Mucosa of descending colon (tissue), 3 donors: ENCODE measurements at regions not wholly inside any gene's neighbourhood (a gene's known extent, or its start where the extent isn't known, plus 50 kb on each side); places are given as distances from the start of the nearest gene placed in this dataset.
"Not testable (repeated sequence)": the region's sequence is repeated elsewhere in the genome, so short reads cannot be mapped to it uniquely, and the experiment has no call there.

Experiments used
- ATAC-seq: fragments of 200-7000 bp; cut with Tn5 transposase; one replicate; pipeline ENCODE4 v1.9.1; 2020; ENCODE audit warnings: mild to moderate bottlenecking, moderate library complexity
- DNase-seq, 3 donors: peaks; one replicate each; pipeline ENCODE4 v3.0.0-alpha.2; 2020
- H3K36me3 ChIP-seq: fragments of 200-600 bp; one replicate; pipeline ENCODE4 v1.8.0; 2021; ENCODE audit warnings: low read depth, mild to moderate bottlenecking
- H3K4me1 ChIP-seq: fragments of 200-600 bp; one replicate; pipeline ENCODE4 v1.8.0; 2021; ENCODE audit warnings: low read depth, mild to moderate bottlenecking
- H3K4me3 ChIP-seq: fragments of 200-600 bp; one replicate; pipeline ENCODE4 v1.8.0; 2021; ENCODE audit warnings: mild to moderate bottlenecking
- H3K9me3 ChIP-seq: fragments of 200-600 bp; one replicate; pipeline ENCODE4 v1.8.0; 2021; ENCODE audit warnings: mild to moderate bottlenecking
- CTCF ChIP-seq: fragments of 200-600 bp; IDR thresholded peaks from one replicate; pipeline ENCODE4 v1.8.0; 2022; ENCODE audit warnings: antibody characterized with exemption, mild to moderate bottlenecking
- intact Hi-C, 2 donors: fragments of 100-400 bp; cut with DNase I in 1 of 2; cut with micrococcal nuclease in 1 of 2; formaldehyde crosslinking; loops; one replicate each; pipeline versions ENCODE4 v1.11.0 to v1.11.1; 2022; cut with DNase I, micrococcal nuclease
- donor health status: DM: no; HTN: no; CAD: no; lungs with moderate emphysema.
- donor health status: DM: no; HTN: no; CAD: no.
- donor health status: DM: no; HTN: yes; CAD: no.

GRCh38 chr6:115067690-115068447 is 725.0 kb upstream of the HS3ST5 start:
- TF ChIP-seq CTCF, result no peak
- peaks cover 12% of the 10 kb centered on the region for H3K9me3 ChIP-seq
- DNase-seq, result no peak
- no peaks in the 10 kb centered on the region for H3K36me3 ChIP-seq
- H3K4me1 ChIP-seq, result no peaks in the 10 kb centered on the region
- H3K4me3 ChIP-seq, result no peak overlapping the region
- ATAC-seq, result no peak
- intact Hi-C loops, result no loop called here

- no peak overlapping the region for H3K4me3 ChIP-seq
- intact Hi-C loops, result no loop called here
- no peaks in the 10 kb centered on the region for H3K36me3 ChIP-seq
- H3K4me1 ChIP-seq, result no peaks in the 10 kb centered on the region
- no peak for TF ChIP-seq CTCF
- ATAC-seq (no peak), DNase-seq (no peak)
- H3K9me3 ChIP-seq, result peaks cover 6% of the 10 kb centered on the region
Observed at GRCh38 chr6:115064680-115065079, 721.9 kb upstream of the HS3ST5 start.

GRCh38 chr6:115060581-115060980 is 717.8 kb upstream of the HS3ST5 start:
- DNase-seq (no peak), ATAC-seq (no peak)
- no peak overlapping the region for H3K4me3 ChIP-seq
- H3K9me3 ChIP-seq, result peaks cover 4% of the 10 kb centered on the region
- intact Hi-C loops, result no loop called here
- no peak for TF ChIP-seq CTCF
- no peaks in the 10 kb centered on the region for H3K4me1 ChIP-seq
- H3K36me3 ChIP-seq, result no peaks in the 10 kb centered on the region

- Histone ChIP-seq H3K9me3 (peaks cover 10% of the 10 kb centered on the region), H3K4me1 (no peaks in the 10 kb centered on the region), H3K4me3 (no peak overlapping the region), H3K36me3 (no peaks in the 10 kb centered on the region)
- ATAC-seq, result no peak
- no peak for DNase-seq
- TF ChIP-seq CTCF, result no peak
- intact Hi-C loops, result no loop called here
Observed at GRCh38 chr6:115058414-115059211, 715.8 kb upstream of the HS3ST5 start.

- no peak for DNase-seq
- Histone ChIP-seq H3K36me3 (no peaks in the 10 kb centered on the region), H3K9me3 (peaks cover 7% of the 10 kb centered on the region), H3K4me3 (no peak overlapping the region), H3K4me1 (no peaks in the 10 kb centered on the region)
- no peak for ATAC-seq
- intact Hi-C loops, result no loop called here
- no peak for TF ChIP-seq CTCF
Observed at GRCh38 chr6:115055579-115055978, 712.8 kb upstream of the HS3ST5 start.

GRCh38 chr6:115054242-115054641 is 711.4 kb upstream of the HS3ST5 start:
- ATAC-seq, H3K9me3 ChIP-seq, H3K4me3 ChIP-seq, DNase-seq, H3K4me1 ChIP-seq, H3K36me3 ChIP-seq, intact Hi-C loops: not testable (repeated sequence)
